Loucy (cell line): ENCODE measurements at regions not wholly inside any gene's neighbourhood (a gene's known extent, or its start where the extent isn't known, plus 50 kb on each side); places are given as distances from the start of the nearest gene placed in this dataset.

ENCODE experiments used
- EZH2phosphoT487 ChIP-seq: fragments of 200-600 bp; IDR thresholded peaks from 2 replicates; pipeline ENCODE4 v1.6.1; 2018; ENCODE audit warnings: antibody characterized with exemption, mild to moderate bottlenecking, moderate library complexity, borderline replicate concordance
- TF ChIP-seq, protein P1 (sequence below): fragments of 200-600 bp; sonication (generic); conservative IDR thresholded peaks from 2 replicates; pipeline ENCODE4 v1.5.1; 2014; ENCODE audit warnings: mild to moderate bottlenecking, antibody characterized with exemption, low read length

GRCh38 chr4:37014584-37014983 lies 230.0 kb upstream of the NWD2 start:
- TF ChIP-seq, protein P1, sequence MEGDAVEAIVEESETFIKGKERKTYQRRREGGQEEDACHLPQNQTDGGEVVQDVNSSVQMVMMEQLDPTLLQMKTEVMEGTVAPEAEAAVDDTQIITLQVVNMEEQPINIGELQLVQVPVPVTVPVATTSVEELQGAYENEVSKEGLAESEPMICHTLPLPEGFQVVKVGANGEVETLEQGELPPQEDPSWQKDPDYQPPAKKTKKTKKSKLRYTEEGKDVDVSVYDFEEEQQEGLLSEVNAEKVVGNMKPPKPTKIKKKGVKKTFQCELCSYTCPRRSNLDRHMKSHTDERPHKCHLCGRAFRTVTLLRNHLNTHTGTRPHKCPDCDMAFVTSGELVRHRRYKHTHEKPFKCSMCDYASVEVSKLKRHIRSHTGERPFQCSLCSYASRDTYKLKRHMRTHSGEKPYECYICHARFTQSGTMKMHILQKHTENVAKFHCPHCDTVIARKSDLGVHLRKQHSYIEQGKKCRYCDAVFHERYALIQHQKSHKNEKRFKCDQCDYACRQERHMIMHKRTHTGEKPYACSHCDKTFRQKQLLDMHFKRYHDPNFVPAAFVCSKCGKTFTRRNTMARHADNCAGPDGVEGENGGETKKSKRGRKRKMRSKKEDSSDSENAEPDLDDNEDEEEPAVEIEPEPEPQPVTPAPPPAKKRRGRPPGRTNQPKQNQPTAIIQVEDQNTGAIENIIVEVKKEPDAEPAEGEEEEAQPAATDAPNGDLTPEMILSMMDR = no peak
- TF ChIP-seq EZH2phosphoT487 = no peak
